Occipital lobe (tissue), 1 donor: ENCODE measurements at regions not wholly inside any gene's neighbourhood (a gene's known extent, or its start where the extent isn't known, plus 50 kb on each side); places are given as distances from the start of the nearest gene placed in this dataset.
"Not testable (repeated sequence)": the region's sequence is repeated elsewhere in the genome, so short reads cannot be mapped to it uniquely, and the experiment has no call there.

Experiments used
- DNase-seq: peaks from one replicate; lab custom pipeline; 2025; lab: John Stamatoyannopoulos, UW

GRCh38 chr9:106104887-106105286 lies 410.5 kb downstream of the TMEM38B start:
- DNase-seq: no peak

GRCh38 chr9:106106396-106106795 lies 412.1 kb downstream of the TMEM38B start:
- no peak for DNase-seq

GRCh38 chr9:106107716-106108115 lies 413.4 kb downstream of the TMEM38B start:
- DNase-seq: no peak

GRCh38 chr9:106109706-106110105 lies 415.4 kb downstream of the TMEM38B start:
- DNase-seq: not testable (repeated sequence)

- no peak for DNase-seq
Measured at GRCh38 chr9:106110483-106110882, 416.1 kb downstream of the TMEM38B start.

- no peak for DNase-seq
Measured at GRCh38 chr9:106111039-106111730, 416.8 kb downstream of the TMEM38B start.

- no peak for DNase-seq
Measured at GRCh38 chr9:106112935-106113334, 418.6 kb downstream of the TMEM38B start.

GRCh38 chr9:106119176-106119575 lies 424.8 kb downstream of the TMEM38B start:
- DNase-seq: no peak

- no peak for DNase-seq
Measured at GRCh38 chr9:106120071-106120470, 425.7 kb downstream of the TMEM38B start.

- DNase-seq: no peak
Measured at GRCh38 chr9:106127776-106128175, 433.4 kb downstream of the TMEM38B start.

- no peak for DNase-seq
Measured at GRCh38 chr9:106130374-106130773, 436.0 kb downstream of the TMEM38B start.

GRCh38 chr9:106143781-106144180 lies 449.4 kb downstream of the TMEM38B start:
- no peak for DNase-seq

- no peak for DNase-seq
Measured at GRCh38 chr9:106146066-106146840, 451.9 kb downstream of the TMEM38B start.

GRCh38 chr9:106146886-106147285 lies 452.5 kb downstream of the TMEM38B start:
- no peak for DNase-seq

GRCh38 chr9:106149956-106150355 lies 455.6 kb downstream of the TMEM38B start:
- no peak for DNase-seq

- DNase-seq: no peak
Measured at GRCh38 chr9:106156465-106156864, 462.1 kb downstream of the TMEM38B start.

- no peak for DNase-seq
Measured at GRCh38 chr9:106172265-106172664, 477.9 kb downstream of the TMEM38B start.

- no peak for DNase-seq
Measured at GRCh38 chr9:106174346-106174745, 480.0 kb downstream of the TMEM38B start.

- no peak for DNase-seq
Measured at GRCh38 chr9:106177216-106177615, 482.9 kb downstream of the TMEM38B start.

GRCh38 chr9:106179191-106179590 lies 484.9 kb downstream of the TMEM38B start:
- DNase-seq: no peak

- not testable (repeated sequence) for DNase-seq
Measured at GRCh38 chr9:106203815-106204516, 509.6 kb downstream of the TMEM38B start.

- DNase-seq: no peak
Measured at GRCh38 chr9:106207298-106207697, 513.0 kb downstream of the TMEM38B start.
